HepG2 (cell line): ENCODE measurements at regions not wholly inside any gene's neighbourhood (a gene's known extent, or its start where the extent isn't known, plus 50 kb on each side); places are given as distances from the start of the nearest gene placed in this dataset.

Experiments used
- ATAC-seq: fragments of 200-7000 bp; cut with Tn5 transposase; 3 replicates; pipeline ENCODE4 v1.9.1; 2020; ENCODE audit warnings: mild to moderate bottlenecking, moderate library complexity
- BruUV-seq: library from RNA; stranded (reverse); fragments of 400-500 nt; replicated peaks from 2 replicates; lab custom pipeline; 2021; lab: Mats Ljungman, UMichigan
- CTCF ChIA-PET: fragments of 300-600 bp; formaldehyde crosslinking; extraction: SDS; loops from one replicate; lab custom pipeline; 2021; ENCODE audit warnings: low total read pairs, inconsistent platforms, low intra/inter-chr PET ratio; lab: Yijun Ruan, JAX
- POLR2A ChIA-PET: fragments of 350-600 bp; sonication (Branson Sonifier 250); formaldehyde crosslinking; loops from one replicate; lab custom pipeline; 2020; ENCODE audit warnings: antibody characterized with exemption, inconsistent platforms; lab: Yijun Ruan, JAX
- DNase-seq: peaks from one replicate; pipeline ENCODE4 v3.0.0-alpha.2; 2015; ENCODE audit warnings: low spot score
- FAIRE-seq: peaks from 3 replicates; lab custom pipeline; 2011; peaks lifted over from hg19 to GRCh38; lab: Jason Lieb, UNC
- H2AFZ ChIP-seq: one replicate; pipeline ENCODE4 v1.6.1; 2011; ENCODE audit warnings: low read length, inconsistent platforms
- H3K27ac ChIP-seq: fragments of 300-600 bp; 3 replicates; pipeline ENCODE4 v1.8.0; 2011; ENCODE audit warnings: mixed run types, mild to moderate bottlenecking, mixed read lengths, low read length, inconsistent platforms; ENCODE audit not compliant: insufficient read depth; ENCODE audit errors: extremely low read length
- H3K27me3 ChIP-seq, 2 experiments: fragments of 200-600 bp in 1 of 2; 2 replicates in 1 of 2; 3 replicates in 1 of 2; pipeline versions ENCODE4 v1.6.0 to v1.8.0; 2011; ENCODE audit warnings: low read length in 2 of 2, mild to moderate bottlenecking in 2 of 2, moderate library complexity in 2 of 2, inconsistent platforms in 1 of 2; ENCODE audit not compliant: insufficient read depth in 2 of 2, control insufficient read depth in 1 of 2
- H3K36me3 ChIP-seq, 2 experiments: fragments of 200-600 bp in 1 of 2; replicated peaks in 1 of 2; 2 replicates in 1 of 2; 3 replicates in 1 of 2; pipeline versions ENCODE4 v1.5.1 to v1.8.0; 2011; ENCODE audit warnings: low read length in 2 of 2, inconsistent platforms in 1 of 2; ENCODE audit not compliant: insufficient read depth in 2 of 2, control insufficient read depth in 1 of 2
- H3K4me1 ChIP-seq: 2 replicates; pipeline ENCODE4 v1.5.1; 2012; ENCODE audit warnings: low read length, inconsistent platforms; ENCODE audit not compliant: insufficient read depth
- H3K4me2 ChIP-seq: 2 replicates; pipeline ENCODE4 v1.6.0; 2011; ENCODE audit warnings: low read depth, low read length, inconsistent platforms
- H3K4me3 ChIP-seq, 3 experiments: fragments of 200-600 bp in 1 of 3; sonication (generic), shearing (Covaris generic) in 1 of 3; replicated peaks in 1 of 3; 2 replicates each; pipeline ENCODE4 v1.5.1; 2011 to 2016; ENCODE audit warnings: low read length in 3 of 3, inconsistent platforms in 2 of 3, low read depth in 2 of 3, mild to moderate bottlenecking in 2 of 3, control low read depth in 1 of 3, mixed read lengths in 1 of 3; ENCODE audit not compliant: insufficient read depth in 1 of 3
- H3K79me2 ChIP-seq: one replicate; pipeline ENCODE4 v1.6.1; 2011; ENCODE audit warnings: low read length, inconsistent platforms; ENCODE audit not compliant: insufficient read depth
- H3K9ac ChIP-seq: 2 replicates; pipeline ENCODE4 v1.6.0; 2011; ENCODE audit warnings: mild to moderate bottlenecking, low read depth, low read length, inconsistent platforms; ENCODE audit not compliant: insufficient read depth
- H3K9me3 ChIP-seq: 2 replicates; pipeline ENCODE4 v1.5.1; 2012; ENCODE audit warnings: mild to moderate bottlenecking, low read length
- H4K20me1 ChIP-seq: 2 replicates; pipeline ENCODE4 v1.6.0; 2011; ENCODE audit warnings: inconsistent platforms, mild to moderate bottlenecking, low read length, moderate library complexity; ENCODE audit not compliant: insufficient read depth
- HDAC6 ChIP-seq: fragments of 200-600 bp; sonication (generic); IDR thresholded peaks from 2 replicates; pipeline ENCODE4 v1.7.0; 2017; ENCODE audit warnings: mild to moderate bottlenecking, antibody characterized with exemption, low read length, low read depth
- SALL2 ChIP-seq: sonication (generic); formaldehyde crosslinking; IDR thresholded peaks from 2 replicates; pipeline ENCODE4 v1.8.1; 2023; ENCODE audit warnings: mild to moderate bottlenecking, missing genetic modification reagents, inconsistent platforms
- TMF1 ChIP-seq: sonication (generic); formaldehyde crosslinking; IDR thresholded peaks from 2 replicates; pipeline ENCODE4 v1.8.1; 2022; ENCODE audit warnings: low read depth, missing genetic modification reagents
- TOE1 ChIP-seq: sonication (generic); formaldehyde crosslinking; IDR thresholded peaks from 2 replicates; pipeline ENCODE4 v1.4.0; 2020; ENCODE audit warnings: mild to moderate bottlenecking, missing genetic modification reagents
- ZNF264 ChIP-seq: sonication (generic); formaldehyde crosslinking; IDR thresholded peaks from 2 replicates; pipeline ENCODE4 v1.4.0; 2020; ENCODE audit warnings: missing genetic modification reagents
- ZNF337 ChIP-seq: sonication (generic); formaldehyde crosslinking; IDR thresholded peaks from 2 replicates; pipeline ENCODE4 v1.5.1; 2020; ENCODE audit warnings: missing genetic modification reagents, low read depth, mild to moderate bottlenecking, borderline replicate concordance
- ZNF629 ChIP-seq: sonication (generic); formaldehyde crosslinking; conservative IDR thresholded peaks from 2 replicates; pipeline ENCODE4 v1.5.0; 2020; ENCODE audit warnings: missing genetic modification reagents
- ZNF768 ChIP-seq: sonication (generic); formaldehyde crosslinking; IDR thresholded peaks from 2 replicates; pipeline ENCODE4 v1.4.0; 2020; ENCODE audit warnings: missing genetic modification reagents
- ZZZ3 ChIP-seq: sonication (generic); formaldehyde crosslinking; IDR thresholded peaks from 2 replicates; pipeline ENCODE4 v1.4.0; 2020; ENCODE audit warnings: missing genetic modification reagents, mild to moderate bottlenecking, borderline replicate concordance
- WGBS: methylation state at CpG from one replicate; pipeline ENCODE4 v1.1.6; 2017; ENCODE audit warnings: low lambda C conversion rate; 5-methylcytosine and 5-hydroxymethylcytosine counted together
- in situ Hi-C: cut with HindIII; loops from 2 replicates; pipeline ENCODE4 v1.10.0; 2017; ENCODE audit warnings: low pct_unique_long_range_greater_than_20kb; ENCODE audit not compliant: extremely low pct_ligation_motif_present
- intact Hi-C: fragments of 100-400 bp; cut with micrococcal nuclease; formaldehyde crosslinking; loops from one replicate; pipeline ENCODE4 v1.10.0; 2022; ENCODE audit not compliant: unreplicated experiment
- TF ChIP-seq, protein P1 (sequence below): sonication (generic); formaldehyde crosslinking; IDR thresholded peaks from 2 replicates; pipeline ENCODE4 v1.8.0; 2022; ENCODE audit warnings: low read depth, missing genetic modification reagents

- no peaks in the 10 kb centered on the region for H3K36me3 ChIP-seq
- H3K4me1 ChIP-seq = no peaks in the 10 kb centered on the region
- no peak overlapping the region for H3K9ac ChIP-seq
- TF ChIP-seq ZZZ3 = no peak
- no peak for TF ChIP-seq TMF1 (CRISPR knock-in tag)
- no peak for TF ChIP-seq HDAC6
- intact Hi-C loops = no loop called here
- no peak overlapping the region for H2AFZ ChIP-seq
- H3K27ac ChIP-seq = no peak overlapping the region
- ChIA-PET CTCF (no interaction called here), POLR2A (no interaction called here)
- no peak overlapping the region for H3K4me2 ChIP-seq
- in situ Hi-C loops = no loop called here
- no peaks in the 10 kb centered on the region for H4K20me1 ChIP-seq
- no peaks in the 10 kb centered on the region for H3K79me2 ChIP-seq
- FAIRE-seq (no peak), ATAC-seq (no peak), DNase-seq (no peak)
- WGBS = no CpG with 5 or more reads among the region's 1 CpG
- H3K9me3 ChIP-seq = no peaks in the 10 kb centered on the region
- no TSS peak for BruUV-seq
- no peak overlapping the region for H3K4me3 ChIP-seq
- H3K27me3 ChIP-seq = no peaks in the 10 kb centered on the region
Measured at GRCh38 chr5:109267283-109267682, 142.5 kb downstream of the PJA2 start.

- in situ Hi-C loops = no loop called here
- H3K36me3 ChIP-seq = no peaks in the 10 kb centered on the region
- H4K20me1 ChIP-seq = no peaks in the 10 kb centered on the region
- WGBS = 40% methylated on average over 4 of the region's 4 CpGs
- H3K27ac ChIP-seq = no peak overlapping the region
- H3K4me2 ChIP-seq = no peak overlapping the region
- CTCF ChIA-PET = no interaction called here
- POLR2A ChIA-PET = no interaction called here
- TF ChIP-seq ZNF768 (no peak), ZNF337 (CRISPR knock-in tag) (no peak), ZNF264 (no peak), ZNF629 (no peak), TOE1 (CRISPR knock-in tag) (no peak), SALL2 (no peak)
- TF ChIP-seq, protein P1, sequence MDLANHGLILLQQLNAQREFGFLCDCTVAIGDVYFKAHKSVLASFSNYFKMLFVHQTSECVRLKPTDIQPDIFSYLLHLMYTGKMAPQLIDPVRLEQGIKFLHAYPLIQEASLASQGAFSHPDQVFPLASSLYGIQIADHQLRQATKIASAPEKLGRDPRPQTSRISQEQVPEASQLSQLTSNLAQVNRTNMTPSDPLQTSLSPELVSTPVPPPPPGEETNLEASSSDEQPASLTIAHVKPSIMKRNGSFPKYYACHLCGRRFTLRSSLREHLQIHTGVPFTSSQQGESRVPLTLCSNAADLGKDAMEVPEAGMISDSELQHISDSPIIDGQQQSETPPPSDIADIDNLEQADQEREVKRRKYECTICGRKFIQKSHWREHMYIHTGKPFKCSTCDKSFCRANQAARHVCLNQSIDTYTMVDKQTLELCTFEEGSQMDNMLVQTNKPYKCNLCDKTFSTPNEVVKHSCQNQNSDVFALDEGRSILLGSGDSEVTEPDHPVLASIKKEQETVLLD (CRISPR knock-in tag) = no peak
- TF ChIP-seq, all 625 proteins: peak for 0
- no peak for FAIRE-seq
- ATAC-seq = no peak
- no peak for DNase-seq
- Histone ChIP-seq H3K79me2 (no peaks in the 10 kb centered on the region), H3K9me3 (no peaks in the 10 kb centered on the region), H3K27me3 (no peaks in the 10 kb centered on the region), H3K4me1 (no peaks in the 10 kb centered on the region), H3K9ac (no peak overlapping the region), H2AFZ (no peak overlapping the region), H3K4me3 (no peak overlapping the region)
- no TSS peak for BruUV-seq
- intact Hi-C loops = no loop called here
Measured at GRCh38 chr5:109258755-109259154, 151.0 kb downstream of the PJA2 start.
